ENCODE measurements at regions not wholly inside any gene's neighbourhood (a gene's known extent, or its start where the extent isn't known, plus 50 kb on each side); places are given as distances from the start of the nearest gene placed in this dataset.

- no peak for TF ChIP-seq CTCF (IDR thresholded peaks at IDR 0.05)
- no peaks in the 10 kb centered on the region for H3K27me3 ChIP-seq
- H3K36me3 ChIP-seq, result no peaks in the 10 kb centered on the region
- H3K27ac ChIP-seq, result no peak overlapping the region
- H3K9me3 ChIP-seq, result no peaks in the 10 kb centered on the region
- H3K4me1 ChIP-seq (ENCODE audit: control insufficient read depth in 1 of 2, insufficient read depth in 1 of 2, low read depth in 1 of 2, low read length in 1 of 2), result no peaks in the 10 kb centered on the region
- H3K4me3 ChIP-seq (ENCODE audit: low read depth in 1 of 2, low read length in 1 of 2), result no peak overlapping the region
These were observed 81.6 kb downstream of the FOXA2 start for GRCh38 chr20:22502731-22503191.

DNA sequence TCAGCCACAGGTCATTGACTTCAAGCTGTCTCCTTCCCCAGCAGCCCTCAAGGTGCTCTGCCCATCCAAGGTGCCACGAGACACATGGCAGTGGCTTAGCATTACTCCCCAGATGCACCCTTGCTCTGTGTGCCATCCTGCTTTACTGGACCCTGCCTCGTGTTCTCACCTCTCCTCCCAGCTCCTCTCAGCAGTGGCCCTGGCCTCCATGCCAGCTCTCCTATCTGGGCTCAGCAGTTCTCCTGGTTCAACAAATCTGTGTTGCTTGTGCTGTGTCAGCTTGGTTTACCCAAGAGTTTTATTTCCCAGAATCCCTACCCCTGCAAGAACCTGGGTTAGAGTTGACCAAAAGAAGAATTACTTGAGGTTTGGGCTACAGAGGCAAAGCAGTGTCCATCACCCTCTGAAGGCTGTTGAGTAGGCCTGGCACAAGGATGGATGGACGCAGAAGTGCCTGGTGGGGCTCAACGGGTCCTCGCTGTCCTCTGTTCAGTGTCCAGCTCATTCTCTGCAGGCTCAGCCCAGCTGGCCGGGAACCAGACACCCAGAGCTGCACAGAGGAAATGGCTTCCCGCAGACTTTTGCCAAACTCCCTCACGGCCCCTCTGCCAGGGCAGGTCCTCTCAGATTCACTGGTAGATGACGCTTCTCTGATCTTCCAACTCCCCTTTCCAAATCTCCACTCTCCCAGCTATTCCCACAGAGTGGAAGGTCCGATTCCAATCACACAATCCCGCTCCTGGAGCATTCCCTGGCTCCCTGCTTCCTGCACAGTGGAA is 82.6 kb downstream of the FOXA2 start:
- H3K4me3 ChIP-seq (ENCODE audit: low read depth in 1 of 2, low read length in 1 of 2), result no peak overlapping the region
- no peaks in the 10 kb centered on the region for H3K36me3 ChIP-seq
- no peaks in the 10 kb centered on the region for H3K27me3 ChIP-seq
- no peak for TF ChIP-seq CTCF (IDR thresholded peaks at IDR 0.05)
- no peaks in the 10 kb centered on the region for H3K9me3 ChIP-seq
- no peak overlapping the region for H3K27ac ChIP-seq
- H3K4me1 ChIP-seq (ENCODE audit: control insufficient read depth in 1 of 2, insufficient read depth in 1 of 2, low read depth in 1 of 2, low read length in 1 of 2), result no peaks in the 10 kb centered on the region

DNA sequence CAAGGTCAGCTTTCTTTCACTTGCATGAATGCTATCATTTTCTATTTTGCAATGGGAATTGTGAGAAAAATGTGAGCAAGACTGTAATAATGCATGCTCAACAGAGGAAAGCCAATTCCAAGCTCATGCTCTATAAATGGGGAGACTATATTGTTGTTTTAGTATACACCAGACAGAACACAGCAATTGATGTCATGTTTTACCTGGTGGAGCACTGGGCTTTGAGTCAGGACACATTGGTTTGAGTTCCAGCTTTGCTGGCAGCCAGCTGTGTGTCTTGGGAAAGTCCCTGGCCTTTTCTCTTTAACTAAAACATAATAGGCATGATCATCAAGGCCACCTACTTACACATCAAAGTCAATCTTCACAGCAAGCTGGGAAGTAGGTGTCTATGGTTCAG is 83.3 kb downstream of the FOXA2 start:
- no peak for TF ChIP-seq CTCF (IDR thresholded peaks at IDR 0.05)
- Histone ChIP-seq H3K9me3 (no peaks in the 10 kb centered on the region), H3K4me3 (ENCODE audit: low read depth in 1 of 2, low read length in 1 of 2) (no peak overlapping the region)

DNA sequence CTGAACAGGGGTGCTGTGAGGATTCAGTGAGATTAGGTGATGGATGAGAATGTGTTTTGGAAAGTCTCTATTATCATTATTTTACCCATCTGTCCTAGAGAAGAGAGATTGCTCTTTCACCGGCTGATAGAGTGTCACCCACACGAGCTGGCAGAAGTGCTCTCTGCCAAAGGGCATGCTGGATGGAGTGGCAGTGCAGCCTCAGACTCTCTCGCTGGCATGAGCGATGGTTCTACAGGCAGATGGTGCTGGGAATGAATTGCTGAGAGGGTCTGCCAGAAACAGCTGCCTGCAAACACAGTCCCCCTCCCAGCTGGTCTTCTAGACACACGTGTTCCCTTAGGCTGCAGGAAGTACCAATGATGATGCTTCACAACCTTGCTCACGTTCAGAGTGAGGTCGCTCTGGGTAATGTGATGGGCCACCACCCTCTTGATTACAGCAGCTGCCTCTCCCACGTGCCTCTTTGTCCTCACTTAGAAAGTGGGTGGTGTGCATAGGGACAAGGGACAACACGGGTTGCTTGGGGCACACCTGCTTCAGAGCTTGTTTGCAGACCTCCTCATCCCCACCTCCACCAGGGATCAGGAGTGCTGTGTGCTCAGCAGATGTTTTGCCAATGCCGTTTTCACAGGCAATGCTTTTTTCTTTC is 84.7 kb downstream of the FOXA2 start:
- Histone ChIP-seq H3K9me3 (no peaks in the 10 kb centered on the region), H3K36me3 (no peaks in the 10 kb centered on the region), H3K27ac (no peak overlapping the region), H3K27me3 (no peaks in the 10 kb centered on the region), H3K4me1 (ENCODE audit: control insufficient read depth in 1 of 2, insufficient read depth in 1 of 2, low read depth in 1 of 2, low read length in 1 of 2) (no peaks in the 10 kb centered on the region), H3K4me3 (ENCODE audit: low read depth in 1 of 2, low read length in 1 of 2) (no peak overlapping the region)
- TF ChIP-seq CTCF (IDR thresholded peaks at IDR 0.05), result no peak

More for the DNA sequence above, 83.3 kb downstream of the FOXA2 start:
- Histone ChIP-seq H3K27me3 (no peaks in the 10 kb centered on the region), H3K36me3 (no peaks in the 10 kb centered on the region), H3K4me1 (ENCODE audit: control insufficient read depth in 1 of 2, insufficient read depth in 1 of 2, low read depth in 1 of 2, low read length in 1 of 2) (no peaks in the 10 kb centered on the region), H3K27ac (no peak overlapping the region)

- Histone ChIP-seq H3K9me3 (no peaks in the 10 kb centered on the region), H3K4me3 (ENCODE audit: low read depth in 1 of 2, low read length in 1 of 2) (no peak overlapping the region), H3K27me3 (no peaks in the 10 kb centered on the region), H3K27ac (no peak overlapping the region), H3K36me3 (no peaks in the 10 kb centered on the region), H3K4me1 (ENCODE audit: control insufficient read depth in 1 of 2, insufficient read depth in 1 of 2, low read depth in 1 of 2, low read length in 1 of 2) (no peaks in the 10 kb centered on the region)
- no peak for TF ChIP-seq CTCF (IDR thresholded peaks at IDR 0.05)
These were observed 87.6 kb downstream of the FOXA2 start for GRCh38 chr20:22496817-22497216.

Measured in neutrophil (primary cell).